ENCODE measurements at regions not wholly inside any gene's neighbourhood (a gene's known extent, or its start where the extent isn't known, plus 50 kb on each side); places are given as distances from the start of the nearest gene placed in this dataset.

DNA sequence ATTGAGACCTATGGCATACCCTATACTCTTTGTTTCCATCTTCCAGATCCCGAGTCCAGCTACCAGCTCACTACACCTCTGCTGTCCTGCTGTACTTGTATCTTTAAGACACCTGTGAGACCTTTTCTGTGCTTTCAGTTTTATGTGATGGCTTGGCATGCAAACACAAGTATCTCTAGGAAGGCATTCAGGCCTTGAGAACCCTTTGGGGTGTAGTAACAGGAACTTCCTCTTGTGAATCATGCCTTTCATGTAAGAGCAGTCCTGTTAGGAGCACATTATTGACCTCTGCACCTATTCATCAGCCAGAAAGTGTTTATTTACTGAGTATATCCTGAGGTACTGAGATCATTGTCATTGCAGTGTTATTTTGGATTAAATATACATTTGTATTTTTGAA is 87.0 kb upstream of the HTR2A start:
- WGBS: 90% methylated on average over 1 of the region's 1 CpG

DNA sequence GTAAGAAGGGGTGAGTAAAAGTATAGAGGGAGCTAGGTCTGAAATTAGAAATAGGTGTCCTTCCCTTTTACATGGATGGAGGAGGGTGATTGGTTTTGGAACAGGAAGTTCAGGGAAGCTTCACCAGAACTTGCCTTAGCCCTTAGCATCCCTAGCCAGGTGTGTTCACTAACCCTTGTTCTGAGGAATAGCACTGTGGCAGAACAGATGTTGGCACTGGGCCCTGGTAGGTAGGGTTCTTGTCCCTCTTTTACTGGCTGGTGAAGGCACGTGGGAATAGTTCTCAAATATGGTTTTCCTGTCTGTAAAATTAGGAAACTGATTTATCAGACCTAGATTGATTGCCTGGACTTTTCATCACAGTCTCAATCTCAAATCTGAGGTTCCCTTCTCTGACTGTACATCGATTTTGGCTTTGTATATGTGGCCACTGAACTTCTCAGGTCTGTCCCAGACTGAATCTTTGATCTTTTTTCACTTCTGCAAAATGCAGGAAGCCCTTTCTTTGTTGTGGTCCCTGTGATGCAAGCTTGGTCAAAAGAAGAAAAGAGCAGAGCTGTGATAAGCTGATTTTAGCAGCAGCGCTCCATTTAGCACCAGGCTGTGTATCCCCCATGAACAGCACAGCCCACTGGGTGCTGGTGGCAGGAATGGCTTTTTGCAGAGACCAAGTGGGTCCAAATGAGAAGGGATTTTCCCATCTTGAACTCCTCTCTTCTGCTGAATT is 86.2 kb upstream of the HTR2A start:
- 74% methylated on average over 3 of the region's 3 CpGs for WGBS
- Histone ChIP-seq H3K4me1 (no peaks in the 10 kb centered on the region), H3K27me3 (no peaks in the 10 kb centered on the region), H3K27ac (replicated peaks in 1 of 4) (no peak overlapping the region), H3K9me3 (no peaks in the 10 kb centered on the region), H3K4me3 (no peak overlapping the region), H3K36me3 (no peaks in the 10 kb centered on the region)
- intact Hi-C loops (cut with DNase I): no loop called here
- no peak for TF ChIP-seq EP300 (IDR thresholded peaks at IDR 0.05)
- TF ChIP-seq, protein P1, sequence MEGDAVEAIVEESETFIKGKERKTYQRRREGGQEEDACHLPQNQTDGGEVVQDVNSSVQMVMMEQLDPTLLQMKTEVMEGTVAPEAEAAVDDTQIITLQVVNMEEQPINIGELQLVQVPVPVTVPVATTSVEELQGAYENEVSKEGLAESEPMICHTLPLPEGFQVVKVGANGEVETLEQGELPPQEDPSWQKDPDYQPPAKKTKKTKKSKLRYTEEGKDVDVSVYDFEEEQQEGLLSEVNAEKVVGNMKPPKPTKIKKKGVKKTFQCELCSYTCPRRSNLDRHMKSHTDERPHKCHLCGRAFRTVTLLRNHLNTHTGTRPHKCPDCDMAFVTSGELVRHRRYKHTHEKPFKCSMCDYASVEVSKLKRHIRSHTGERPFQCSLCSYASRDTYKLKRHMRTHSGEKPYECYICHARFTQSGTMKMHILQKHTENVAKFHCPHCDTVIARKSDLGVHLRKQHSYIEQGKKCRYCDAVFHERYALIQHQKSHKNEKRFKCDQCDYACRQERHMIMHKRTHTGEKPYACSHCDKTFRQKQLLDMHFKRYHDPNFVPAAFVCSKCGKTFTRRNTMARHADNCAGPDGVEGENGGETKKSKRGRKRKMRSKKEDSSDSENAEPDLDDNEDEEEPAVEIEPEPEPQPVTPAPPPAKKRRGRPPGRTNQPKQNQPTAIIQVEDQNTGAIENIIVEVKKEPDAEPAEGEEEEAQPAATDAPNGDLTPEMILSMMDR (IDR thresholded peaks at IDR 0.05): no peak
- no peak for TF ChIP-seq POLR2AphosphoS5 (IDR thresholded peaks at IDR 0.05)
- no peak for TF ChIP-seq POLR2A (IDR thresholded peaks at IDR 0.05; ENCODE audit: low read depth)
- DNase-seq (ENCODE audit: extremely low spot score): no peak

More for the DNA sequence above, 87.0 kb upstream of the HTR2A start:
- intact Hi-C loops (cut with DNase I): no loop called here
- no peak overlapping the region for H3K27ac ChIP-seq (replicated peaks in 1 of 4)
- H3K4me1 ChIP-seq: no peaks in the 10 kb centered on the region
- H3K36me3 ChIP-seq: no peaks in the 10 kb centered on the region
- no peaks in the 10 kb centered on the region for H3K9me3 ChIP-seq
- TF ChIP-seq POLR2A (IDR thresholded peaks at IDR 0.05; ENCODE audit: low read depth) (no peak), EP300 (IDR thresholded peaks at IDR 0.05) (no peak), POLR2AphosphoS5 (IDR thresholded peaks at IDR 0.05) (no peak)
- TF ChIP-seq, protein P1 (IDR thresholded peaks at IDR 0.05): no peak
- no peak overlapping the region for H3K4me3 ChIP-seq
- no peak for DNase-seq (ENCODE audit: extremely low spot score)
- H3K27me3 ChIP-seq: no peaks in the 10 kb centered on the region

DNA sequence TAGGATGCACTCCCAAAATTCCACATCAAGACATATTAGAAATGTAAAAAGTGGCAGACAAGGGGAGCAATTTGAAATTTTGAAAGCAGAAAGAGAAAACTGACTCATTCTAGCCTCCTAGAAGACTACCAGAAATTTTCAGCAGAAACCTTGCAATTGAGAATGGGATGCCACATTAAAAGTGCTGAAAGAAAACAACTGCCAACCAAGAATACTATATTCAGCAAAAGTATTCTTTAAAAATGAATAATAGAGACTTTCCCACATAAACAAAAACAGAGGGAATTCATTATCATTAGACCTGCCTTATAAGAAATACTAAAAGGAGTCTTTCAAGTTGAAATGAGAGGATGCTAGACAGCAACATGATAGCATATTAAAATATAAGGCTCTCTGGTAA is 78.3 kb upstream of the HTR2A start:
- peaks cover 0 to 26% (median 20%) of the 10 kb centered on the region in 4 donors for H3K9me3 ChIP-seq
- no peak overlapping the region for H3K27ac ChIP-seq (replicated peaks in 1 of 4)
- H3K4me3 ChIP-seq: no peak overlapping the region
- no peak for TF ChIP-seq EP300 (IDR thresholded peaks at IDR 0.05)
- TF ChIP-seq, protein P1 (IDR thresholded peaks at IDR 0.05): no peak
- TF ChIP-seq POLR2A (IDR thresholded peaks at IDR 0.05; ENCODE audit: low read depth): no peak
- TF ChIP-seq POLR2AphosphoS5 (IDR thresholded peaks at IDR 0.05): no peak
- H3K4me1 ChIP-seq: no peaks in the 10 kb centered on the region
- H3K36me3 ChIP-seq: no peaks in the 10 kb centered on the region
- intact Hi-C loops (cut with DNase I): loop anchor here (10.0 kb wide), 2 partner anchors 620 to 800 kb away; no protein-coding TSS in a partner anchor
- H3K27me3 ChIP-seq: no peaks in the 10 kb centered on the region
- DNase-seq (ENCODE audit: extremely low spot score): no peak

DNA sequence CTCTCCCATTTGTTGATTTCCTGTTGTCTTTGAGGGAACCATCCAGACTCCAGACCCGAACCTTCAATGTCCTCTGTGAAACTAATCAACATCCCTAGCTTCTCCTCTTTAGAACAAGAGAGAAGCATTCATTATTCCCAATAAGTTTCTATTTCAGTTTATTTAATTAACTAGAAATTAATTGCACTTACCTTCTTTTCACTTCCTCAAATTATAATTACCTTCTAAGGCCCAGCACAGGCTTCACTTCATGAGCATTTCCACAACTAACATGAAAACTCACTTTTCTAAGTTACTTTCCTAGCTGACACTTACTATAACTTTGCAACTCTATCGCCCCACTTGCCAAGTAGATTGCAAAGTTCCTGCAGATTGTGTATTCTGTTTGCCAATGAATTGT is 71.6 kb upstream of the HTR2A start:
- Histone ChIP-seq H3K36me3 (no peaks in the 10 kb centered on the region), H3K27me3 (no peaks in the 10 kb centered on the region), H3K4me3 (no peak overlapping the region), H3K9me3 (no peaks in the 10 kb centered on the region), H3K27ac (replicated peaks in 1 of 4) (no peak overlapping the region), H3K4me1 (no peaks in the 10 kb centered on the region)
- DNase-seq (ENCODE audit: extremely low spot score): no peak
- intact Hi-C loops (cut with DNase I): no loop called here
- WGBS: 97% methylated on average over 2 of the region's 2 CpGs
- TF ChIP-seq EP300 (IDR thresholded peaks at IDR 0.05): no peak
- no peak for TF ChIP-seq POLR2AphosphoS5 (IDR thresholded peaks at IDR 0.05)
- TF ChIP-seq, protein P1 (IDR thresholded peaks at IDR 0.05): no peak
- TF ChIP-seq POLR2A (IDR thresholded peaks at IDR 0.05; ENCODE audit: low read depth): no peak

All from esophagus muscularis mucosa (tissue), 4 donors.